GM12878 (cell line): ENCODE measurements at regions not wholly inside any gene's neighbourhood (a gene's known extent, or its start where the extent isn't known, plus 50 kb on each side); places are given as distances from the start of the nearest gene placed in this dataset.

Experiments
- ATAC-seq: fragments of 200-7000 bp; cut with Tn5 transposase; 3 replicates; pipeline ENCODE4 v1.9.1; 2020; ENCODE audit warnings: mild to moderate bottlenecking, moderate library complexity
- BruUV-seq: library from RNA; stranded (reverse); fragments of 400-500 nt; replicated peaks from 2 replicates; lab custom pipeline; 2021; lab: Mats Ljungman, UMichigan
- CTCF ChIA-PET: fragments of 300-600 bp; sonication (Branson Sonifier 250); formaldehyde crosslinking; extraction: SDS; loops from one replicate; lab custom pipeline; 2021; ENCODE audit warnings: inconsistent platforms; lab: Yijun Ruan, JAX
- POLR2A ChIA-PET: fragments of 350-600 bp; formaldehyde crosslinking; extraction: SDS; loops from one replicate; lab custom pipeline; 2021; ENCODE audit warnings: inconsistent platforms; lab: Charles Lee
- RAD21 ChIA-PET: fragments of 300-600 bp; sonication (Branson Sonifier 250); formaldehyde crosslinking; loops from one replicate; lab custom pipeline; 2023; ENCODE audit warnings: antibody characterized with exemption; ENCODE audit not compliant: unreplicated experiment; lab: Charles Lee
- SMC1A ChIA-PET: fragments of 300-600 bp; sonication (Branson Sonifier 250); formaldehyde crosslinking; loops from one replicate; lab custom pipeline; 2023; ENCODE audit not compliant: unreplicated experiment, uncharacterized antibody; lab: Charles Lee
- DNase-seq: peaks from one replicate; pipeline ENCODE4 v3.0.0-alpha.2; 2011; ENCODE audit warnings: low read depth, low spot score
- FAIRE-seq: peaks from 3 replicates; lab custom pipeline; 2011; peaks lifted over from hg19 to GRCh38; lab: Jason Lieb, UNC
- H2AFZ ChIP-seq: 2 replicates; pipeline ENCODE4 v1.6.0; 2011; ENCODE audit warnings: low read depth, low read length, control low read depth; ENCODE audit not compliant: control insufficient read depth
- H3K27ac ChIP-seq: 2 replicates; pipeline ENCODE4 v1.5.1; 2011; ENCODE audit warnings: control low read depth; ENCODE audit not compliant: control insufficient read depth, insufficient read depth
- H3K27me3 ChIP-seq, 2 experiments: replicated peaks in 1 of 2; 2 replicates each; pipeline versions ENCODE4 v1.6.0 to v1.6.1; 2011; ENCODE audit warnings: low read length in 1 of 2; ENCODE audit not compliant: control insufficient read depth in 2 of 2, insufficient read depth in 2 of 2
- H3K36me3 ChIP-seq, 2 experiments: 2 replicates each; pipeline ENCODE4 v1.5.1; 2011; ENCODE audit warnings: low read length in 1 of 2; ENCODE audit not compliant: control insufficient read depth in 2 of 2, insufficient read depth in 2 of 2
- H3K4me1 ChIP-seq: 2 replicates; pipeline ENCODE4 v1.6.1; 2011; ENCODE audit warnings: mild to moderate bottlenecking, low read length, moderate library complexity, mixed read lengths; ENCODE audit not compliant: control insufficient read depth, insufficient read depth
- H3K4me2 ChIP-seq: 2 replicates; pipeline ENCODE4 v1.6.0; 2011; ENCODE audit warnings: control low read depth; ENCODE audit not compliant: control insufficient read depth, insufficient read depth
- H3K4me3 ChIP-seq: fragments of 200-600 bp; sonication (generic); 2 replicates; pipeline ENCODE4 v1.5.1; 2016
- H3K79me2 ChIP-seq: 2 replicates; pipeline ENCODE4 v1.6.0; 2011; ENCODE audit warnings: low read length; ENCODE audit not compliant: control insufficient read depth, insufficient read depth
- H3K9ac ChIP-seq: 2 replicates; pipeline ENCODE4 v1.8.0; 2011; ENCODE audit warnings: low read length, control low read depth, mixed read lengths; ENCODE audit not compliant: control insufficient read depth, insufficient read depth
- H3K9me3 ChIP-seq: replicated peaks from 3 replicates; pipeline ENCODE4 v1.5.1; 2011; ENCODE audit warnings: mild to moderate bottlenecking, low read length; ENCODE audit not compliant: control insufficient read depth, insufficient read depth
- H4K20me1 ChIP-seq: 2 replicates; pipeline ENCODE4 v1.6.0; 2011; ENCODE audit not compliant: control insufficient read depth, insufficient read depth
- CTCF ChIP-seq, 3 experiments: IDR thresholded peaks in 2 of 3; conservative IDR thresholded peaks in 1 of 3; 2 replicates each; pipeline ENCODE4 v1.5.1; 2011; ENCODE audit warnings: low read depth in 3 of 3, low read length in 3 of 3, mild to moderate bottlenecking in 3 of 3, control low read depth in 2 of 3, moderate library complexity in 2 of 3, inconsistent platforms in 1 of 3, mixed read lengths in 1 of 3; ENCODE audit not compliant: control insufficient read depth in 2 of 3, insufficient read depth in 1 of 3; ENCODE audit errors: extremely low read depth in 1 of 3
- HDAC2 ChIP-seq: fragments of 200-600 bp; sonication (generic); IDR thresholded peaks from 2 replicates; pipeline ENCODE4 v1.6.1; 2017
- MEF2A ChIP-seq: IDR thresholded peaks from 2 replicates; pipeline ENCODE4 v1.6.1; 2011; ENCODE audit warnings: low read depth, mild to moderate bottlenecking, low read length, moderate library complexity; ENCODE audit not compliant: insufficient read depth
- RAD21 ChIP-seq: IDR thresholded peaks from 2 replicates; pipeline ENCODE4 v1.6.1; 2011; ENCODE audit warnings: mild to moderate bottlenecking, low read depth, low read length, moderate library complexity; ENCODE audit not compliant: insufficient read depth
- SMC3 ChIP-seq: IDR thresholded peaks from 2 replicates; pipeline ENCODE4 v1.6.1; 2011; ENCODE audit warnings: low read length, improper control_type of control experiment, borderline replicate concordance
- YY1 ChIP-seq: IDR thresholded peaks from 2 replicates; pipeline ENCODE4 v1.6.1; 2011; ENCODE audit warnings: low read depth, mild to moderate bottlenecking, low read length
- WGBS: methylation state at CpG from one replicate; pipeline ENCODE4 v1.1.6; 2016; ENCODE audit warnings: low lambda C conversion rate; ENCODE audit not compliant: insufficient replicate concordance, insufficient coverage; ENCODE audit errors: missing lambda C conversion rate; 5-methylcytosine and 5-hydroxymethylcytosine counted together
- in situ Hi-C: fragments of 300-500 bp; cut with MboI; formaldehyde crosslinking; loops from 9 replicates; pipeline ENCODE4 v1.14.3; 2018; ENCODE audit warnings: mixed read lengths
- intact Hi-C: fragments of 100-400 bp; cut with micrococcal nuclease; formaldehyde crosslinking; loops from one replicate; pipeline ENCODE4 v1.14.2; 2022; ENCODE audit not compliant: unreplicated experiment

- ChIA-PET RAD21 (interaction anchor here (0.7 to 6.1 kb wide), 25 partner anchors 54 to 789 kb away, joined by 3 to 118 read pairs (median 5); no protein-coding TSS in a partner anchor), CTCF (interaction anchor here (0.5 to 9.8 kb wide), 47 partner anchors 9 to 790 kb away, joined by 3 to 305 read pairs (median 4); no protein-coding TSS in a partner anchor), POLR2A (interaction anchor here (0.5 to 1.5 kb wide), 2 partner anchors 99 to 372 kb away, joined by 3 to 4 read pairs; no protein-coding TSS in a partner anchor), SMC1A (interaction anchor here (0.6 to 10.7 kb wide), 34 partner anchors 8 to 789 kb away, joined by 3 to 228 read pairs (median 5); no protein-coding TSS in a partner anchor)
- ATAC-seq (peak; percentile 98), DNase-seq (peak; percentile 12), FAIRE-seq (no peak)
- H3K79me2 ChIP-seq = no peaks in the 10 kb centered on the region
- H3K9me3 ChIP-seq = no peaks in the 10 kb centered on the region
- no peaks in the 10 kb centered on the region for H3K36me3 ChIP-seq
- TF ChIP-seq MEF2A (no peak), YY1 (0 out of 2 replicates have a peak, but pooled peaks have one; percentile 38), CTCF (IDR thresholded peaks at IDR 0.05 in 2 of 3, conservative IDR thresholded peaks at IDR 0.05 in 1 of 3; ENCODE audit: control insufficient read depth in 2 of 3, extremely low read depth in 1 of 3, insufficient read depth in 1 of 3, low read depth in 3 of 3, low read length in 3 of 3) (peak; percentile 65 to 74 (median 72)), SMC3 (peak; percentile 86), HDAC2 (no peak), RAD21 (peak; percentile 77)
- no peak overlapping the region for H3K9ac ChIP-seq
- in situ Hi-C loops = loop anchor here (5.0 kb wide), 1 partner anchor 607 kb away; no protein-coding TSS in a partner anchor
- no peak overlapping the region for H3K4me3 ChIP-seq
- no TSS peak for BruUV-seq
- H3K4me2 ChIP-seq = no peak overlapping the region
- no peaks in the 10 kb centered on the region for H3K27me3 ChIP-seq
- no peak overlapping the region for H3K27ac ChIP-seq
- intact Hi-C loops = loop anchor here (1.0 to 10.0 kb wide), 6 partner anchors 98 to 790 kb away; no protein-coding TSS in a partner anchor
- no peaks in the 10 kb centered on the region for H4K20me1 ChIP-seq
- H3K4me1 ChIP-seq = 0 out of 2 replicates have a peak, but pooled peaks cover 3% of the 10 kb centered on the region
- WGBS = 22% methylated on average over 2 of the region's 2 CpGs
- H2AFZ ChIP-seq = no peak overlapping the region
Observed at GRCh38 chr4:53804719-53805118, 213.4 kb upstream of the LNX1 start.
